Retinal pigment epithelial cell (primary cell): ENCODE measurements at regions not wholly inside any gene's neighbourhood (a gene's known extent, or its start where the extent isn't known, plus 50 kb on each side); places are given as distances from the start of the nearest gene placed in this dataset.

Experiments used
- DNase-seq: peaks from one replicate; pipeline ENCODE4 v3.0.0-alpha.2; 2010; ENCODE audit warnings: low read depth
- H3K4me3 ChIP-seq: 2 replicates; pipeline ENCODE4 v1.5.1; 2011; ENCODE audit warnings: mild to moderate bottlenecking, low read length, control low read depth, moderate library complexity
- TF ChIP-seq, protein P1 (sequence below): conservative IDR thresholded peaks from 2 replicates; pipeline ENCODE4 v1.5.1; 2011; ENCODE audit warnings: low read depth, low read length, control low read depth, inconsistent platforms

DNA sequence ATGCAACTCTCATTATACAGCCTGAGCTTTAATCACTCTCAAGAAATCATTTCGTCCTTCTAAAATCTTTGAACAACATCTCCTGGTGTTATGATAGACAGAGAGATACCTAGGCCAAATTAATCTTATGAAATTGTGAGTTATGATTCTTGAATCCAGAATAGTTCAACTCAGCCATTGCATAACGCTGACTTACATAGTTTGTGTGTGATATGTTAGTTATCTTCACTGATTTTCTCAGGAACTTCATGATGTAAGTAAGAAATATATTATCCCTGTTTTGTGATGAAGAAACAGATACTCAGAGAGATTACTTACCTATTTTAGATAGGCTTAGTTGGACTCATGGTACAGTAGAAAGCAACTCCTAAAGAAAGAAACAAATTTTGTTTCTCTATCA, 684.4 kb downstream of the ZEB2 start:
- TF ChIP-seq, protein P1, sequence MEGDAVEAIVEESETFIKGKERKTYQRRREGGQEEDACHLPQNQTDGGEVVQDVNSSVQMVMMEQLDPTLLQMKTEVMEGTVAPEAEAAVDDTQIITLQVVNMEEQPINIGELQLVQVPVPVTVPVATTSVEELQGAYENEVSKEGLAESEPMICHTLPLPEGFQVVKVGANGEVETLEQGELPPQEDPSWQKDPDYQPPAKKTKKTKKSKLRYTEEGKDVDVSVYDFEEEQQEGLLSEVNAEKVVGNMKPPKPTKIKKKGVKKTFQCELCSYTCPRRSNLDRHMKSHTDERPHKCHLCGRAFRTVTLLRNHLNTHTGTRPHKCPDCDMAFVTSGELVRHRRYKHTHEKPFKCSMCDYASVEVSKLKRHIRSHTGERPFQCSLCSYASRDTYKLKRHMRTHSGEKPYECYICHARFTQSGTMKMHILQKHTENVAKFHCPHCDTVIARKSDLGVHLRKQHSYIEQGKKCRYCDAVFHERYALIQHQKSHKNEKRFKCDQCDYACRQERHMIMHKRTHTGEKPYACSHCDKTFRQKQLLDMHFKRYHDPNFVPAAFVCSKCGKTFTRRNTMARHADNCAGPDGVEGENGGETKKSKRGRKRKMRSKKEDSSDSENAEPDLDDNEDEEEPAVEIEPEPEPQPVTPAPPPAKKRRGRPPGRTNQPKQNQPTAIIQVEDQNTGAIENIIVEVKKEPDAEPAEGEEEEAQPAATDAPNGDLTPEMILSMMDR = no peak
- DNase-seq = no peak
- no peak overlapping the region for H3K4me3 ChIP-seq

DNA sequence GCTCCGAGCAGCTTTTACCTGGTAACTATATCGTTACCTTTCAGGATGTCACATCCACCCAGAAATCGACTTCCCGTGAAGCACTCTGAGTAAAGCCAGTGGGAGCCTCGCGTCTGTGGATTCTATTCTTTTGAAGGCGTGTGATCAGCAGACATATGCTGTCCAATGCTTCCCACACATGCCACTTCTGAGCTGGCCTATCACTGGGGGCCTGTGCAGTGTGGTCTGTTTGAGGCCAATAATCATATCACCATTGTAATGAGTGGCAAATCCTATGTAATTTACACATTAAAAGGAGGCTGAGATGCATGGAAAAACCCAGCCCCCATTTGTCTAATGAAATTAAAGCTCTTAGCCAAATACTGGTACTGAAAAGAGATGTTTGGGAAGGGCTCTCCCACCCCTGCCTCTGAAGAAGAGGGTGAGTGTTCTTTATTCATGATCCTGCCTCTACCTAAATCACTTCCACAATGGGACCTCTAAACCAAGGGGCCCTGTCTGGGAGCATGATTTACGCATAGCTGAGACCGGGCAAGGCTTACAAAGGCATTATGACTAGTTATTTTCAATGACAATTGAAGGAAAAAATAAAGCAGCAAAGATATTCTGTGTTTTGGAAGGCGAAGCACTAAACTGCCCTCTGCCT, 686.8 kb downstream of the ZEB2 start:
- no peak for DNase-seq
- TF ChIP-seq, protein P1 = no peak
- H3K4me3 ChIP-seq = no peak overlapping the region

DNA sequence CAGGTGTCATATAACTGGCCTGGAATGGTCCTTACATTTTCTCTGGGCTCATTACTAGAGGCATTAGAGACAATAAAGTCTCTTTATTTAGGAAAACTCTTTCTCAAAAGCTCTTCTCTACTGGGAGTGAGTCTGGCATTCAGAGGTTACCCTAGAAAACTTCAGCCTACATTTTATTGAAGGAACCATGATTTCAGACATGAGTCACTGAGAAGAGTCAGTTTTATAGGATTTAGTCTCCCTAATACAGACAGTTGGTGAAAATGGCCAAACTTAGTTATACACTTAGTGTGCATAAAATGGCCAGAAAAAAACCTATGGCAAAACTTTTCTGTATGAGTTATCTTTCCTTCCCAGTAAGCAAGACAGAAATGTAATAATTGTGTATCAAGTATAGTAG, 689.4 kb downstream of the ZEB2 start:
- TF ChIP-seq, protein P1 = no peak
- no peak for DNase-seq

DNA sequence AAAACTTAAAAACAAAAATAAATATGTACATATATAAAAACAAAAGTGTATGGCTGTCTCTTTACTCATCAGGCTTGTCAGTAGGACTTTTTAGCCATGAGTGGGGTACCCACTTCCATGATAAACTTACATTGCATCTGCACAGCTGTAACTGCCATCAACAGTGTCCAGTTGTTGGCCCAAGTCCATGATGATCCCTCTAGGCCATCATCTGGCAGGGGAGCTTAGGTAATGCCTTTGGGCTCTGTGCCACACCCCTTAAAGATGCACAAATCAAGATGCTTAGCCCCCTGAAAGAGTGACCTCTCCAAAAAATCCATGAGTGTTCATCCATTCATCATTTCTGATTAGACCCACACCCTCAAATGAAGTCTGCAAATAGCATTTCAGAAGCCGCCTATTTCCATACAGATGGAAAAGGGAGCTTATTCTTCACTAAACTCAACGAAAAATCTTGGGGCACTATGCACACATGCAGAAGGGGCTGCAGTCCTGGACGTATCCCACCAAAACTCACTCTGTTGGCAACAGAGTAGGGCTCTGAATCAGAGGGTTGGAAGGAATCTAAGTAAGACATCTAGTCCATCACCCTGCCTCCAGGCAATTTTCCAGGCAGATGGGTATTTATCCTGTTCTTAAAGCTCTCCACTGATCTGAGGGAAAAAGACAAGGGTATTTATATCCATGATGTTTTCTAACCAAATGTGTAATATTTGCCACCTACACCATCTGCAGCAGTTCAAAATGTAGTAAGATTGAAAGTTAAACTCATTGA, 691.0 kb downstream of the ZEB2 start:
- H3K4me3 ChIP-seq = no peak overlapping the region
- TF ChIP-seq, protein P1 = no peak
- DNase-seq = no peak

More for the DNA sequence above, 689.4 kb downstream of the ZEB2 start:
- no peak overlapping the region for H3K4me3 ChIP-seq

DNA sequence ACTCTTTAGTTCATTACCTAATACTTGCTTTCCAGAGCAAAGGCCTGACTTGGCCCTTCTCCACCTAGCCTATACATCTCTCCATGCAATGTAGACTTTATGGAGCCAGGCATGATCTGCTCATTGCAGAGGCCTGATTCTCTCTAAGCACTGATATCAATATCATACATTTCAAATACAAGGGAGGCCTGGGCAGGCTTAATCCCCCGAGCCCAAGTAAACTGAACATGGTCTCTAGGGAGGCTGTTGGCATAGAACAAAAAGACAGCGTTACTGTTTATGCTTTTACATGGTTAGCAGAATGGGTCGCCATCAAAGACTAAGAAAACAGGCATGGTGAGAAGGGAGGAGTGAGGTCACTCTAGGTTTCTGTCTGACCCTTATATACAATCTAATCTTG, 695.1 kb downstream of the ZEB2 start:
- TF ChIP-seq, protein P1 = no peak
- H3K4me3 ChIP-seq = no peak overlapping the region
- no peak for DNase-seq

DNA sequence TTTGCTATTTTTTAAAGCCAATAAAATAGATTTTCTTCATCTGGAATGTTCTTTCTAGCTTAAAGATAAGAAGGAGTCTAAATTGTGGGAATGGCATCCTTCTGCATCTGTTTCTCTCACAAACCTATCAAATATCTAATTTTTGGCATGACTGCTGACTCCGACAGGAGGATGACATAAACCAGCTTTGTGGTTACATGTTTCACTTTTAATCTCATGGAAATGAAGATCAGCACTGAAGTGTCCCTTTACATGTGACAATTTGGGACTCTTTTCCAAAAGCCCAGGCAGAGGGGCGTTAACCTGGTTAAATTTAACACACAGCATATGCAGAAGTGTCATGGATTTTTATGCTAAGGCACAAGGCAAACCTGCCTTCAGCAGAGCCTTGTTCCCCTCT, 694.7 kb downstream of the ARHGAP15 start:
- TF ChIP-seq, protein P1 = no peak
- DNase-seq = no peak
- H3K4me3 ChIP-seq = no peak overlapping the region

DNA sequence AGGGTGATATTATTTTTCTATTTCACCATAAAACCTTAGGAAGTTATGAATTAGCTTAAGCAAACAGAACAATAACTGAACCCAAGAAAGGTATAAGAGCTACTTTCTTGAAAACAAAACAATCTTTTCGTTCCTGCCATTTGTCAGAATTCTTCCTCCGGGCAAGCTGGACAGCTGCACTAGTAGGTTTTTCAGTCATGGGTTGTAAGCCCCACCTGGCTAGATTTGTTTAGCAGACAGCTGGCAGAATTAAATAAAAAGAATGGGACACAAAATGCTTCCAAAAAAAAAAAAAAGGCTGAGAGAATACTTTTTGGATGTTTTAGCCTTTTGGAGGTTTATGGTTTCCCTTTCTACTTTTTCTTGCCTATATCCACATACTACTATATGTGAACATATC, 694.1 kb downstream of the ARHGAP15 start:
- no peak overlapping the region for H3K4me3 ChIP-seq
- TF ChIP-seq, protein P1 = no peak
- no peak for DNase-seq
